ENCODE measurements at regions not wholly inside any gene's neighbourhood (a gene's known extent, or its start where the extent isn't known, plus 50 kb on each side); places are given as distances from the start of the nearest gene placed in this dataset.
"Not testable (repeated sequence)": the region's sequence is repeated elsewhere in the genome, so short reads cannot be mapped to it uniquely, and the experiment has no call there.

DNA sequence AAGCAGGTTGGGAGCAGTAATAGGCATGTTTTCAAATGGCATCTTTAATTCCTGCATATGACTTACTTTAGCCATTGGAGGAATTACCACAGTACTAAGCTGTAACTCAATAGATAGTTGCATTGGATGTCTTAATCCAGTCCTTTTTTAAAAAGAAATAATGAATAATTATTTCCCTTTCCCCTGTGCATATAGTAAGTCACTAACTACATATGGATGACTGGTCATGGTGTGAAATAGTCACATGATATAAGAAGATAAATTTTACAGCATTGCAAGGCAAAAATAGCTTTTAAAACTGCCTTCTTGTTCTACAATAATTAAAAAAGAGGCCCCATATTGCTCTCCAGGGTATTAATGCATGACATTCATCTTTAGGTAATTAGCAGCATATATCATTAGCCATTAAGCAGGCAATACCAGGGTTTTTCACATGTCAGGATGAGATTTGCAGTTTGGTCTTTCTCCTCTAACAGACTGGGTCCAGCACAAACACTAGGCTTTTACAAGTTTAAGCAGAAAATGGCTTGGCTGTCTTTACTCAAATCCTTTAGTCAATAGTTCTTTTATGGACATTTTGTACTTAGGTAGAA, 606.4 kb upstream of the RORB start:
- ATAC-seq: no peak
- no peak for DNase-seq (ENCODE audit: low spot score in 2 of 2)
- Mint-ChIP-seq H3K36me3 (no peaks in the 10 kb centered on the region), H3K4me3 (no peak overlapping the region), H3K27ac (no peak overlapping the region), H3K9me3 (peaks cover 3% of the 10 kb centered on the region), H3K4me1 (no peaks in the 10 kb centered on the region)

GRCh38 chr9:73892335-73892734, 604.8 kb upstream of the RORB start:
- ATAC-seq (no peak), DNase-seq (ENCODE audit: low spot score in 2 of 2) (no peak)
- no peak overlapping the region for H3K27ac Mint-ChIP-seq
- peaks cover 6% of the 10 kb centered on the region for H3K9me3 Mint-ChIP-seq
- H3K4me1 Mint-ChIP-seq: no peaks in the 10 kb centered on the region
- no peaks in the 10 kb centered on the region for H3K36me3 Mint-ChIP-seq
- no peak overlapping the region for H3K4me3 Mint-ChIP-seq

GRCh38 chr9:73893230-73893629, 603.9 kb upstream of the RORB start:
- Mint-ChIP-seq H3K4me1 (no peaks in the 10 kb centered on the region), H3K4me3 (no peak overlapping the region), H3K27ac (no peak overlapping the region), H3K36me3 (no peaks in the 10 kb centered on the region), H3K9me3 (peaks cover 3% of the 10 kb centered on the region)
- DNase-seq (ENCODE audit: low spot score in 2 of 2) (no peak), ATAC-seq (no peak)

- Mint-ChIP-seq H3K27ac (no peak overlapping the region), H3K9me3 (peaks cover 5% of the 10 kb centered on the region), H3K4me3 (no peak overlapping the region), H3K36me3 (no peaks in the 10 kb centered on the region), H3K4me1 (no peaks in the 10 kb centered on the region)
- ATAC-seq (no peak), DNase-seq (ENCODE audit: low spot score in 2 of 2) (no peak)
Measured at GRCh38 chr9:73896061-73896460, 601.1 kb upstream of the RORB start.

GRCh38 chr9:73906671-73907070, 590.5 kb upstream of the RORB start:
- no peaks in the 10 kb centered on the region for H3K4me1 Mint-ChIP-seq
- H3K4me3 Mint-ChIP-seq: no peak overlapping the region

GRCh38 chr9:73911804-73912203, 585.3 kb upstream of the RORB start:
- no peak overlapping the region for H3K4me3 Mint-ChIP-seq
- DNase-seq (ENCODE audit: low spot score in 2 of 2): no peak
- H3K4me1 Mint-ChIP-seq: no peaks in the 10 kb centered on the region
- no peak for ATAC-seq
- no peaks in the 10 kb centered on the region for H3K36me3 Mint-ChIP-seq
- no peak overlapping the region for H3K27ac Mint-ChIP-seq
- peaks cover 8% of the 10 kb centered on the region for H3K9me3 Mint-ChIP-seq

More at GRCh38 chr9:73906671-73907070, 590.5 kb upstream of the RORB start:
- H3K27ac Mint-ChIP-seq: no peak overlapping the region
- peaks cover 10% of the 10 kb centered on the region for H3K9me3 Mint-ChIP-seq
- ATAC-seq (no peak), DNase-seq (ENCODE audit: low spot score in 2 of 2) (no peak)
- H3K36me3 Mint-ChIP-seq: no peaks in the 10 kb centered on the region

- DNase-seq (ENCODE audit: low spot score in 2 of 2) (no peak), ATAC-seq (no peak)
- Mint-ChIP-seq H3K9me3 (no peaks in the 10 kb centered on the region), H3K4me3 (no peak overlapping the region), H3K36me3 (no peaks in the 10 kb centered on the region), H3K4me1 (no peaks in the 10 kb centered on the region), H3K27ac (no peak overlapping the region)
Measured at GRCh38 chr9:73916016-73916673, 581.0 kb upstream of the RORB start.

GRCh38 chr9:73919712-73920111, 577.4 kb upstream of the RORB start:
- H3K9me3 Mint-ChIP-seq: no peaks in the 10 kb centered on the region
- H3K27ac Mint-ChIP-seq: no peak overlapping the region
- H3K36me3 Mint-ChIP-seq: no peaks in the 10 kb centered on the region
- H3K4me1 Mint-ChIP-seq: no peaks in the 10 kb centered on the region
- H3K4me3 Mint-ChIP-seq: no peak overlapping the region
- no peak for DNase-seq (ENCODE audit: low spot score in 2 of 2)
- no peak for ATAC-seq

DNA sequence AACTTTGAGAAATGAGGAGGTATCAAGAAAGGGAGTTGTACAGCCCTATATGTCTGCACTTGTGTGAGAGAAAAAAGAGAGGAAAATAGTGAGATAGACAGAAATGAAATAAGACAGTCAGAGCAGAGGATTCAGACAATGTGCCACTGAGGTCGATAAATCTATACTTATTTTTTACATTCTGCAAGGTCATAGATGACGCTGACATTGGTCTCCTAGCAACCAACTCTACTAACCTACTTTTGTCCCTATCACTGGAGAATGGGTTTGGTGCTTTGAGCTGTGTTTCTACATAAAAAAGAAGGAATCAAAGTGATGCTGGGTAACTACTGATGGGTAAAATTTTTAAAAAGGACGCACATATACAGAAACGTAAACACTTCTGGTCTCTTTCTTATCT, 573.3 kb upstream of the RORB start:
- ATAC-seq (no peak), DNase-seq (ENCODE audit: low spot score in 2 of 2) (no peak)
- H3K27ac Mint-ChIP-seq: no peak overlapping the region
- H3K9me3 Mint-ChIP-seq: peaks cover 8% of the 10 kb centered on the region
- no peaks in the 10 kb centered on the region for H3K36me3 Mint-ChIP-seq
- H3K4me1 Mint-ChIP-seq: no peaks in the 10 kb centered on the region
- H3K4me3 Mint-ChIP-seq: no peak overlapping the region

GRCh38 chr9:73951147-73951546, 546.0 kb upstream of the RORB start:
- peaks cover 9% of the 10 kb centered on the region for H3K9me3 Mint-ChIP-seq
- ATAC-seq (no peak), DNase-seq (ENCODE audit: low spot score in 2 of 2) (no peak)
- H3K36me3 Mint-ChIP-seq: no peaks in the 10 kb centered on the region
- no peak overlapping the region for H3K4me3 Mint-ChIP-seq
- H3K27ac Mint-ChIP-seq: no peak overlapping the region
- no peaks in the 10 kb centered on the region for H3K4me1 Mint-ChIP-seq

- H3K4me1 Mint-ChIP-seq: no peaks in the 10 kb centered on the region
- no peaks in the 10 kb centered on the region for H3K36me3 Mint-ChIP-seq
- ATAC-seq: no peak
- no peaks in the 10 kb centered on the region for H3K9me3 Mint-ChIP-seq
- H3K27ac Mint-ChIP-seq: no peak overlapping the region
- H3K4me3 Mint-ChIP-seq: no peak overlapping the region
- DNase-seq (ENCODE audit: low spot score in 2 of 2): no peak
Measured at GRCh38 chr9:73962792-73963191, 534.3 kb upstream of the RORB start.

- no peak for ATAC-seq
- DNase-seq (ENCODE audit: low spot score in 2 of 2): no peak
- H3K4me3 Mint-ChIP-seq: no peak overlapping the region
- peaks cover 4% of the 10 kb centered on the region for H3K9me3 Mint-ChIP-seq
- no peak overlapping the region for H3K27ac Mint-ChIP-seq
- H3K36me3 Mint-ChIP-seq: no peaks in the 10 kb centered on the region
- no peaks in the 10 kb centered on the region for H3K4me1 Mint-ChIP-seq
Measured at GRCh38 chr9:73969936-73970335, 527.2 kb upstream of the RORB start.

- ATAC-seq; DNase-seq (ENCODE audit: low spot score in 2 of 2); H3K4me3 Mint-ChIP-seq; H3K9me3 Mint-ChIP-seq; H3K27ac Mint-ChIP-seq; H3K36me3 Mint-ChIP-seq; H3K4me1 Mint-ChIP-seq: not testable (repeated sequence)
Measured at GRCh38 chr9:73976424-73976823, 520.7 kb upstream of the RORB start.

- H3K4me3 Mint-ChIP-seq: no peak overlapping the region
- no peak overlapping the region for H3K27ac Mint-ChIP-seq
- DNase-seq (ENCODE audit: low spot score in 2 of 2) (no peak), ATAC-seq (no peak)
- no peaks in the 10 kb centered on the region for H3K36me3 Mint-ChIP-seq
- H3K9me3 Mint-ChIP-seq: peaks cover 4% of the 10 kb centered on the region
- no peaks in the 10 kb centered on the region for H3K4me1 Mint-ChIP-seq
Measured at GRCh38 chr9:73979894-73980264, 517.3 kb upstream of the RORB start.

DNA sequence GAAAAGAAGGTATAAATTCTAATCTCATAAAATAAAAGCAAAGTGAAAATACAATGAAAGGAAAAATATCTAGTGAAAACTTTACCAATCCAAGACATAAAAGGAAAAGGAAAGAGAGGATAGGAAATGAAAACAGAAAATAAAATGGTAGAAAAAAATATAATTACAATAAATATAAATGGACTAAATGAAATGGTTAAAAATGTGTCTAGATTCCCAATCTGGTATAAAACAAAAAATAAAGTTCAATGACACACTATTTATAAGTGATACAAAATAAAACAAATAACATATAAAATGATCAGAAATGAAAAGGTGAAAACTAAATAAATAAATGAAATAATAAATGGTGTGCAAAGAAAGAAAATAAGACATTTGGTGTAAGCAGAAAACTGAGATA, 516.4 kb upstream of the RORB start:
- Mint-ChIP-seq H3K27ac (no peak overlapping the region), H3K9me3 (peaks cover 4% of the 10 kb centered on the region), H3K36me3 (no peaks in the 10 kb centered on the region), H3K4me3 (no peak overlapping the region), H3K4me1 (no peaks in the 10 kb centered on the region)
- ATAC-seq (no peak), DNase-seq (ENCODE audit: low spot score in 2 of 2) (no peak)

- Mint-ChIP-seq H3K4me1 (no peaks in the 10 kb centered on the region), H3K27ac (no peak overlapping the region), H3K4me3 (no peak overlapping the region), H3K36me3 (no peaks in the 10 kb centered on the region), H3K9me3 (peaks cover 4% of the 10 kb centered on the region)
- DNase-seq (ENCODE audit: low spot score in 2 of 2): no peak
- ATAC-seq: no peak
Measured at GRCh38 chr9:73981405-73981804, 515.7 kb upstream of the RORB start.

Measured in stimulated activated effector memory CD8-positive, alpha-beta T cell treated with anti-CD3 and anti-CD28 coated beads, Interleukin-12 subunit alpha, Interleukin-12 subunit beta, amount 100 ng/mL, for 72 hours (primary cell).